ENCODE measurements at regions not wholly inside any gene's neighbourhood (a gene's known extent, or its start where the extent isn't known, plus 50 kb on each side); places are given as distances from the start of the nearest gene placed in this dataset.

DNA sequence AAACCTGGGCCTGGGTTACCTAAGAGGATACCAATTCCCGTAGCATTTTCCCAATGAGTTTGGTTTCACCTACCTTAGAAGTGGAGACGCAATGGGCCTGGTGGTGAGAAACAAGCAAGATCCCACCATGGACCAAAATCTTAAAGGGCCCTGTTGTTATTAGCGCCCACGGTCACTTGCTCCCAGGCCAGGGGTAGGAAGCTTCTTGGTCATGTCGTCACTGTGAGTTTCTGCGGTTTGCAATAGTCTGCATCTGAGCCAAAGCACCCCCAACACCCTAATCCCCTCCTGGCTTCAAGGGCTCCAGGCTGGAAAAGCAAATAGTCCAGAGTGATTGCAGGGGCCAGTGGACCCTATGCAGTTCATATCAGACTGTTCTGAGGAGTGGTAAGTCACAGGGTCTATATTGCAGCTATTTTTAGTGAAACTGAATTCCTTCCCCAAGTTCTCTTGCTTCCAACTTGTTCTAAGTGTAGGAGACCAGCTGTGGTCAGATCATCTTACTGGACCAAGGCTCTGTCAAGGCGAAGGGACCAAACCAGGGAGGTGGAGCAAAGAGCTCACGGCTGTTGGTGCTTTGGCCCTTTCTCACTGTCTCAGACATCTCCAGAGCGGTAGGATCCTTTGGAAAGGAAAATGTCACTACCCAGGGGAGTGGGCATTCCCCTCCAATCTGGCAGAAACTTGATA, 307.9 kb upstream of the F9 start:
- no peak for DNase-seq (ENCODE audit: low read depth)
- Histone ChIP-seq H3K4me3 (ENCODE audit: low read depth, low read length) (no peak overlapping the region), H3K27me3 (ENCODE audit: control insufficient read depth, insufficient read depth, low read length) (no peaks in the 10 kb centered on the region), H3K36me3 (ENCODE audit: control insufficient read depth, insufficient read depth, low read length) (no peaks in the 10 kb centered on the region)
- no peak for FAIRE-seq
- TF ChIP-seq, protein P1, sequence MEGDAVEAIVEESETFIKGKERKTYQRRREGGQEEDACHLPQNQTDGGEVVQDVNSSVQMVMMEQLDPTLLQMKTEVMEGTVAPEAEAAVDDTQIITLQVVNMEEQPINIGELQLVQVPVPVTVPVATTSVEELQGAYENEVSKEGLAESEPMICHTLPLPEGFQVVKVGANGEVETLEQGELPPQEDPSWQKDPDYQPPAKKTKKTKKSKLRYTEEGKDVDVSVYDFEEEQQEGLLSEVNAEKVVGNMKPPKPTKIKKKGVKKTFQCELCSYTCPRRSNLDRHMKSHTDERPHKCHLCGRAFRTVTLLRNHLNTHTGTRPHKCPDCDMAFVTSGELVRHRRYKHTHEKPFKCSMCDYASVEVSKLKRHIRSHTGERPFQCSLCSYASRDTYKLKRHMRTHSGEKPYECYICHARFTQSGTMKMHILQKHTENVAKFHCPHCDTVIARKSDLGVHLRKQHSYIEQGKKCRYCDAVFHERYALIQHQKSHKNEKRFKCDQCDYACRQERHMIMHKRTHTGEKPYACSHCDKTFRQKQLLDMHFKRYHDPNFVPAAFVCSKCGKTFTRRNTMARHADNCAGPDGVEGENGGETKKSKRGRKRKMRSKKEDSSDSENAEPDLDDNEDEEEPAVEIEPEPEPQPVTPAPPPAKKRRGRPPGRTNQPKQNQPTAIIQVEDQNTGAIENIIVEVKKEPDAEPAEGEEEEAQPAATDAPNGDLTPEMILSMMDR (IDR thresholded peaks at IDR 0.05; ENCODE audit: insufficient read depth, low read length, severe bottlenecking), result no peak

DNA sequence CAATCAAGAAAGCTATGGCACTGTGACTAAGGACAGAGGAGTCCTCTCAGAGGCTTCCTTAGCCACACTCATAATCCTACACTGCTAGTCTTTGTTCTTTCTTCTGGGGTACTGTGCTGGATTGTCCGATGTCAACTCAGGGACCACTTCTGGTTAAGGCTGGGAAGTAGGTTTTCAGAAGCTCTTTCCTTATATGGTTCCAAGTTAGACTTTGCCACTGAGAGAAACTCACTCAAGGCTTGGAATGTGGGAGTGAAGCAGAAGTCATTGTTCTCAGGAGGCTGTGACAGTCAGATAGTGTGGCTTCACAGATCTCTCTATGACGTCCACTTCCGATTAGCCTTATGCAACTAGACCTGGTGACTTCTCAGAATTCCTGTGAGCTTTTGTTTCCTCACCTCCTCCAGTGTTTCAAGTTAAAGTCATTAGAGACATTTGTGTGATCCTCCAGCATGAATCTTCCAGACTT, 317.3 kb upstream of the F9 start:
- H3K4me3 ChIP-seq (ENCODE audit: low read depth, low read length), result no peak overlapping the region
- FAIRE-seq (no peak), DNase-seq (ENCODE audit: low read depth) (no peak)
- H3K27me3 ChIP-seq (ENCODE audit: control insufficient read depth, insufficient read depth, low read length), result no peaks in the 10 kb centered on the region
- H3K36me3 ChIP-seq (ENCODE audit: control insufficient read depth, insufficient read depth, low read length), result no peaks in the 10 kb centered on the region
- TF ChIP-seq, protein P1 (IDR thresholded peaks at IDR 0.05; ENCODE audit: insufficient read depth, low read length, severe bottlenecking), result no peak

DNA sequence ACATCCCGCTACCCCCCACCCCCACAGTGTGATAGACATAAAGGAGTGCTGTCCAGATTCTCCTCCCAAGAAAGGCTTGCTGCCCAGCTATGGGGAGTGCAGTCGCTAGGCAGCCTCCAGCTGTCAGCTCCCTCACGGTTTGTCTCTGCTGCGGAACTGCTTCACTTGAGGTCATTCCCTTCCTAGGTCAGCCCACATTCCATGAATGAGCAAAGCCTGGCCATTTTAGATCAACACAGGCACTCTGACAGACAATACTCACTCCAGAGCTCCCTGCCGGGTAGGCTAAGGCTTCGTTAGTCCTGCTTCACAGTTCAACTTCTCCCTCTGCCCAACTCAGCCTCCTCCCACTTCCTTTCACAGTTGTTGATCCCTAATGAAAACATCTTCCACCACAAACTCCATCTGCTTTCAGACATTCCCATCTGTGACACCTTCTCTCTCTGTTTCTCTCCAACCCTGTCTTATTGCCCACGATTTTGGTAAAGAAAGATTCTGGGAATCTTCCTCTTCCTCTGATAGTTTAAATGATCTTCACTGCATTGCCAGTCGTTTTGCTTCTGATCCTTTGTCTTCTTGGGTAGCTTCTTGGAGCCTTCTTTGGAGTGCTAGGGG, 318.9 kb upstream of the F9 start:
- FAIRE-seq (no peak), DNase-seq (ENCODE audit: low read depth) (no peak)
- Histone ChIP-seq H3K4me3 (ENCODE audit: low read depth, low read length) (no peak overlapping the region), H3K27me3 (ENCODE audit: control insufficient read depth, insufficient read depth, low read length) (no peaks in the 10 kb centered on the region), H3K36me3 (ENCODE audit: control insufficient read depth, insufficient read depth, low read length) (no peaks in the 10 kb centered on the region)
- TF ChIP-seq, protein P1 (IDR thresholded peaks at IDR 0.05; ENCODE audit: insufficient read depth, low read length, severe bottlenecking), result no peak

DNA sequence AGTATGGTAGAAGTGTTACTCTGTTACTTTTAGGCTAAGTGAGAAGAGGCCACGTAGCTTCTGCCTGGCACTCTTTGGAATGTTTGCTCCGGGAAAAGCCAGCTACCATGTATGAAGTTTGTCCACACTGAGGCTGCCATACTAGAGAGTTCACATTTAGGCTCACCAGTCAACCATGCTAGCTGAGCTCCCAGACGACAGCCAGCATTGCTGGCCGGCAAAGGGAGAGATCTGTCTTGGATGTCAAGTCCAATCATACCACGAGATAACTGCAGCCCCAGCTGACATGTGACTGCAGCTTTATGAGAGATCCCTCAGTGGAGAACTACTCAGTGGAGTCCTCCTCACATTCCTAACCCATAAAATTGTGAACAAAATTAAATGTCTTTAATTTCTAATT, 321.2 kb upstream of the F9 start:
- no peaks in the 10 kb centered on the region for H3K36me3 ChIP-seq (ENCODE audit: control insufficient read depth, insufficient read depth, low read length)
- peaks cover 4% of the 10 kb centered on the region for H3K27me3 ChIP-seq (ENCODE audit: control insufficient read depth, insufficient read depth, low read length)
- FAIRE-seq, result no peak
- H3K4me3 ChIP-seq (ENCODE audit: low read depth, low read length), result no peak overlapping the region
- TF ChIP-seq, protein P1 (IDR thresholded peaks at IDR 0.05; ENCODE audit: insufficient read depth, low read length, severe bottlenecking), result no peak
- no peak for DNase-seq (ENCODE audit: low read depth)

DNA sequence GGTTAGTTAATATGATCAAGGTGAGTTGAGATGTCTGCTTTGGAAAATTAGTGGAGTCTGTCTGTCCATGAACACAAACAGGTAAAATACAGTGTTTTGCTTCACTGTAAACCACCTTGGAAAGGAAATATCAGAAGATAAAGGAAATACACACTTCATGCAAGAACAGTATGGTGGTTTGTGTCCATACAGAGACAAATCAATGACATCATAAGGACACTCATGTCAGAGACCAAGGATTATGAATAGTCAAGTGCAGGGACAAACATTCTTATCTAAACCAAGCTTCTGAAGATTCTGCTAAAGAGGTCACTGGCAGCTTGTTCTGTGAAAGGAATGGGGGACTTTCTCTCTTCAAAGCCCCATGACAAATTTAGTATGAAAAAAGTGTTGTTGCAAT, 322.9 kb upstream of the F9 start:
- TF ChIP-seq, protein P1 (IDR thresholded peaks at IDR 0.05; ENCODE audit: insufficient read depth, low read length, severe bottlenecking), result no peak
- Histone ChIP-seq H3K36me3 (ENCODE audit: control insufficient read depth, insufficient read depth, low read length) (no peaks in the 10 kb centered on the region), H3K27me3 (ENCODE audit: control insufficient read depth, insufficient read depth, low read length) (peaks cover 10% of the 10 kb centered on the region), H3K4me3 (ENCODE audit: low read depth, low read length) (no peak overlapping the region)
- DNase-seq (ENCODE audit: low read depth), result no peak
- no peak for FAIRE-seq

Measured in bronchial epithelial cell (primary cell).